ENCODE measurements at regions not wholly inside any gene's neighbourhood (a gene's known extent, or its start where the extent isn't known, plus 50 kb on each side); places are given as distances from the start of the nearest gene placed in this dataset.

GRCh38 chr14:62301080-62301479 is 538.9 kb downstream of the SNAPC1 start:
- Histone ChIP-seq H3K36me3 (ENCODE audit: low read depth, missing control alignments) (no peaks in the 10 kb centered on the region), H3K4me3 (no peak overlapping the region), H3K27ac (no peak overlapping the region), H3K9me3 (no peaks in the 10 kb centered on the region), H3K27me3 (no peaks in the 10 kb centered on the region), H3K4me1 (no peaks in the 10 kb centered on the region)
- WGBS, 2 donors = 76 to 83% methylated on average over 1 of the region's 1 CpG
- intact Hi-C loops (cut with DNase I; ENCODE audit: low total_unique reads) = no loop called here
- no peak for TF ChIP-seq CTCF (IDR thresholded peaks at IDR 0.05)
- no peak for TF ChIP-seq POLR2A (IDR thresholded peaks at IDR 0.05)
- no peak for DNase-seq

- no peaks in the 10 kb centered on the region for H3K9me3 ChIP-seq
- 91 to 92% methylated on average over 1 of the region's 1 CpG for WGBS, 2 donors
- no peak for TF ChIP-seq POLR2A (IDR thresholded peaks at IDR 0.05)
- TF ChIP-seq CTCF (IDR thresholded peaks at IDR 0.05) = no peak
- H3K36me3 ChIP-seq (ENCODE audit: low read depth, missing control alignments) = no peaks in the 10 kb centered on the region
- no peaks in the 10 kb centered on the region for H3K4me1 ChIP-seq
- intact Hi-C loops (cut with DNase I; ENCODE audit: low total_unique reads) = no loop called here
- no peaks in the 10 kb centered on the region for H3K27me3 ChIP-seq
- H3K27ac ChIP-seq = no peak overlapping the region
- no peak overlapping the region for H3K4me3 ChIP-seq
- no peak for DNase-seq
Observed at GRCh38 chr14:62301911-62302310, 539.7 kb downstream of the SNAPC1 start.

GRCh38 chr14:62303437-62303836 is 541.2 kb downstream of the SNAPC1 start:
- no peak for TF ChIP-seq CTCF (IDR thresholded peaks at IDR 0.05)
- no peak for TF ChIP-seq POLR2A (IDR thresholded peaks at IDR 0.05)
- WGBS, 2 donors = 90 to 91% methylated on average over 4 of the region's 4 CpGs
- no peak overlapping the region for H3K4me3 ChIP-seq
- H3K36me3 ChIP-seq (ENCODE audit: low read depth, missing control alignments) = no peaks in the 10 kb centered on the region
- no peak for DNase-seq
- H3K9me3 ChIP-seq = no peaks in the 10 kb centered on the region
- H3K27ac ChIP-seq = no peak overlapping the region
- no peaks in the 10 kb centered on the region for H3K4me1 ChIP-seq
- no peaks in the 10 kb centered on the region for H3K27me3 ChIP-seq
- intact Hi-C loops (cut with DNase I; ENCODE audit: low total_unique reads) = no loop called here

- no peaks in the 10 kb centered on the region for H3K27me3 ChIP-seq
- no peak overlapping the region for H3K4me3 ChIP-seq
- H3K4me1 ChIP-seq = no peaks in the 10 kb centered on the region
- intact Hi-C loops (cut with DNase I; ENCODE audit: low total_unique reads) = no loop called here
- TF ChIP-seq POLR2A (IDR thresholded peaks at IDR 0.05) = no peak
- TF ChIP-seq CTCF (IDR thresholded peaks at IDR 0.05) = no peak
- no peak for DNase-seq
- no peaks in the 10 kb centered on the region for H3K9me3 ChIP-seq
- no peak overlapping the region for H3K27ac ChIP-seq
- no peaks in the 10 kb centered on the region for H3K36me3 ChIP-seq (ENCODE audit: low read depth, missing control alignments)
- WGBS, 2 donors = 66 to 76% methylated on average over 3 of the region's 3 CpGs
Observed at GRCh38 chr14:62304257-62304656, 542.0 kb downstream of the SNAPC1 start.

- H3K27me3 ChIP-seq = no peaks in the 10 kb centered on the region
- H3K27ac ChIP-seq = no peak overlapping the region
- H3K4me3 ChIP-seq = no peak overlapping the region
- intact Hi-C loops (cut with DNase I; ENCODE audit: low total_unique reads) = no loop called here
- no peaks in the 10 kb centered on the region for H3K36me3 ChIP-seq (ENCODE audit: low read depth, missing control alignments)
- DNase-seq = no peak
- 90 to 91% methylated on average over 3 of the region's 3 CpGs for WGBS, 2 donors
- no peak for TF ChIP-seq POLR2A (IDR thresholded peaks at IDR 0.05)
- no peak for TF ChIP-seq CTCF (IDR thresholded peaks at IDR 0.05)
- H3K9me3 ChIP-seq = no peaks in the 10 kb centered on the region
- H3K4me1 ChIP-seq = no peaks in the 10 kb centered on the region
Observed at GRCh38 chr14:62307844-62308243, 545.6 kb downstream of the SNAPC1 start.

Measured in testis (tissue), 2 donors.